OCI-M1 (cell line): ENCODE measurements at regions not wholly inside any gene's neighbourhood (a gene's known extent, or its start where the extent isn't known, plus 50 kb on each side); places are given as distances from the start of the nearest gene placed in this dataset.
"Not testable (repeated sequence)": the region's sequence is repeated elsewhere in the genome, so short reads cannot be mapped to it uniquely, and the experiment has no call there.

ENCODE experiments used
- DNase-seq: peaks from one replicate; lab custom pipeline; 2025; lab: John Stamatoyannopoulos, UW

DNA sequence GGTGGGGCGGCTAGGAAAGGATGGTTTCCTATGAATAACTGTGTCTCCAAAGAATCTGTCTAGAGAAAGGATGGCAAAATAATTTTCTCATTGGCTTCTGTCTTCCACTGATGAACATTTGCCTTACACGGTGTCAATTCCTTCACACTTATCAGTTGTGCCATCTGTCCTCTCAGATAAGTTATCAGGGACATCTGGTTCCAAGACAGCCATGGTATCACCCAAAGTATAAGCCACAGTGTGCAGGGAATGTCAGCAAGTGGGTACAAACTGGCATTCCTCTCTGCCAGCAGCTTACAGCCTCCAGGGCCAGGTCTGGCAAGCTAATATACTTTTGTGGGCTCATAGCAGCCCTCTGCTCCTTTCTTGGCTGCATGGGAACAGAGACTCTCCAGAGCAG is 1092.0 kb downstream of the EFNA5 start:
- no peak for DNase-seq

DNA sequence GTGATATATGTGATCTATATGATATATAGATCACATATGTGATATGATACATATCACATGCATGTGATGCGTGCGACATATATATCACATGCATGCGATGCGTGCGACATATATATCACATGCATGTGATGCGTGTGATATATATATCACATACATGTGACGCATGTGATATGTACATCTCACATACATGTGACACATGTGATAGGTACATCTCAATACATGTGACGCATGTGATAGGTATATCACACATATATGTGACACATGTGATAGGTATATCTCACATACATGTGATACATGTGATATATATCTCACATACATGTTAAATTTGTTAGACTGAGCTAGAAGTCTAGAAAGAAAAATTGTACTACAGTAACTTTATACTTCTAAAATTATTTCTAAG is 1095.9 kb downstream of the EFNA5 start:
- DNase-seq, result no peak

DNA sequence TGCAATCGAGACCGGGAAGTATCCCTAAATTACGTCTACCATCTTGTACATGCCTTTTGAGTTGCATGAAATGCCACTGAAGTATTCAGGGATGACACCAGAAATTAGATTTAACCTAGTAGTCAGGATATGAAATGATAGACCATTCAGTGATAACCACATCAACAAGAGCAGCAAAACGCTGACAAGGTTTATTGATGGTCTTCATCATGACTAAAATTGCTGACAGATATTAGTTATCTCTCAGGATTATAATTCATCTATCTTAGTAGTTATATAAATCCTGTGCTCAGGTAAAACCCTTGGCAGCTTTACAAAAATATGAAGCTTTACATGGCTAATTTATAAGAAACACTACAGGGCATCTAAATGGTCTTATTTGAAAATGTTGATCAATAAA is 1104.7 kb downstream of the EFNA5 start:
- DNase-seq, result no peak

DNA sequence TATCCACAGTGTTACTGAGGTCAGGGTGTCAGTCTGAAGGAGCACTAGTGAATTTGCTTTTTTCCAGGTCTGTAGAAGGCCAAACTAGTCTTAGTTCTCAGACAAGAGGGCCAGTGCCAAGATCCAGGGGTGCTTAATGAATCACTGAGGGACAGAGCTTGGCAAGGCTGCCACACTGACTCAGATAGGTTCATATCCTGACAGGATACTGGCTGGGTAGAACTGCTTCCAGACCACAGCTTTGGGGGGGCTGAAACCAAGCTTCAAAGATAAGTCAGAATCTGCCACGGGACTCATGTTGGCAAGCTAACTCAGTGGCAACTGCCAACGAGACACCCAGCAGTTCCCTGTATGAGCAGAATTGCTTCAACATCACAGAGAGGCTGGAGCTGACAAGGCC is 1125.4 kb downstream of the EFNA5 start:
- no peak for DNase-seq

DNA sequence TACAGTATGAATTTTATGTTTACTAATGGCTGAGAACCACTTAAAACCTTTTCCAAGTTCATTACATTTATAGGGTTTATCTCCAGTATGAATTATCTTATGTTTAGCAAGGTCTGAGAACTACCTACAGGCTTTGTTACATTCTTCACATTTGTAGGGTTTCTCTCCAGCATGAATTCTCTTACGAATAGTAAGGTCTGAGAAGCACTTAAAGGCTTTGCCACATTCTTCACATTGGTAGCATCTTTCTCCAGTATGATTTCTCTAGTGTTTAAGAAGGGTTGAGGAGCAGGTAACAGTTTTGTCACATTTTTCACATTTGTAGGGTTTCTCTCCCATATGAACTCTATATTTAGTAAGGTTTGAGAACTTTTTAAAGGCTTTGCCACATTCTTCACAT is 1127.4 kb downstream of the EFNA5 start:
- no peak for DNase-seq

DNA sequence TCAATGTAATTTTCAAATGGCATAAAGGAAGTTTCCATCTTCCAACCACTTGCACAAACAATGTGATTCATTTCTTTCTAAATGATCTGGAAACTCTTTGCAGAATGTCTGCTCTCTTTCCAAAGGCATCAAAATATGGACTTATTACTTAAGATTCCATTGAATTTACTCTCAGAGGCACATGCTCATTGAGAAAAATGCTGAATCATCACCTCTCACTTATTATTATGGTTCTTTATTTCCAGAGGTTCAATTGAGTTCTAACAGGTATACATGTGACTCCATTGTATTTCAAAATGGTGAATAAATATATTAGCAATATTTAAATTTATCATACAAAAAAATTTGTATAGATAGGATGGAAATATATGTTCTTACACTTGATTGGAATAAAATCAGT is 1140.6 kb downstream of the EFNA5 start:
- DNase-seq, result no peak

DNA sequence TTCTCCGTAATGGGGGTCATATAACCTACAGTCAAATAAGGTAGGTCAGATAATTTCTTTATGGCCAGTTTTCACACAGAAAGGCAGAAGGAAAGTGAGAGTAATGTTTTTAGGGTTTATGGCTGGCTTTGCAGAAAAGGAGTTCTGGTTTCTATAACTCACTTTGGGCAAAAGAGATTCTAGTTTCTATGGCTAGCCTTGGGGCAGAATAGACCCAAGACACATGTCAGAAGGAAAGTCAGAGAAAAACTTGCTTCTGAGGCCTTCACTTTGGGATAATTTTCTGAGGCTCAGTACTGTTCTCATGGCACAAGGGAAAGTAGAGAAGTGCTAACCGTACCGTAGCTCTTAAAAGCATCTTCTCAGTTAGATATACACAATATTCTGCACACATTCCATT is 1145.3 kb downstream of the EFNA5 start:
- DNase-seq, result no peak

DNA sequence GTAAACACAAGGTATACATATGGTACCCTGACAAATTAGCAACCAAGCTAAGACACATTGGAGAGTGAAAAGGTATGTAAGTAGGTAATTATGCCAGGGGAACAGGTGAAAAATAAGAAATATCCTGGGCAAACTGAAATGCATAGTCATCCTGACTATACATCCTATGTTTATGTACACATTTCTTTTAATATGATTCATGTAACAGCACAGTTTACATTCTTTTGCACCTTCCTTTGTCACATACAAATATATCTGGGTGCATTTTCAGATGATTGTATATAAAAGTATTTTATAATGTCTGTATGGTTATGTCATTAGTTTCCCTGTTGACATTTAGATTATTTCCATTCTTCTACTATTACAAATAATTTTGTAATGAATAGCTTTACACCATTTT is 1146.9 kb downstream of the EFNA5 start:
- DNase-seq, result no peak

DNA sequence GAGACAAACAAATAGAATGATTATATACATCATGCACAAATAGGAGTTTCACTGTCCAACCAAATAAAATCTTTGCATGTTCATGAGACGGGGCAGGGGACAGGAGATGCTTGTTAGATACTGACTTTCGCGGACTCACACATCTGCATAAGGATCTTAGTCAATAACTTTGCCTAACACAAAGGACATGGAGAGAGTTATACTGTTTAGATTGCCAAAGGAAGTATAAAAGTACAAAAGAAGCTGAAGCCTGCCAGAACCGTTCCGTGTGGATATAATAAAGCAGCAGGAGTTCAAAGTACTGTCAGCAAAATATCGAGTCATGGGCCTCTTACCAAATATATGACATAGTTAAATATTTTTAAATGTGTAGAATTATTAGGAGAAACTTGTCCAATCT is 1148.4 kb downstream of the EFNA5 start:
- no peak for DNase-seq

DNA sequence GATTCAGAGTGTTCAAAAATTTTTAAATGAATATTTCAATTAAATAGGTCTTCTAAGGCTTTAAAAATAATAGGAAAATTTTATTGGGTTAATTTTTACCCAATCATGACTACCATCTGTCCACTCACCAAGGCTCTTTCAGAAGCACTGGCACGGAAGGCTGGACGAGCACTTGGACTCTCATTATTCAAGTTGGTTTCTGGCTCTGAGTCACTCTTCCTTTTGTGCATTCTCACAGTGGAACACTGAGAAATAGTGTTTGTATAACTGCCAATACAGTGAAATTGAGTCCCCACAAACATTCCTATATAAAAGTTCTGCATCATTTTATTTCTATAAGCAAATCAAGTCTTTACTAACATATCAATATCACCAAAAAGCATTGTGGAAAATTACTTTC is 1149.0 kb downstream of the EFNA5 start:
- DNase-seq, result no peak

DNA sequence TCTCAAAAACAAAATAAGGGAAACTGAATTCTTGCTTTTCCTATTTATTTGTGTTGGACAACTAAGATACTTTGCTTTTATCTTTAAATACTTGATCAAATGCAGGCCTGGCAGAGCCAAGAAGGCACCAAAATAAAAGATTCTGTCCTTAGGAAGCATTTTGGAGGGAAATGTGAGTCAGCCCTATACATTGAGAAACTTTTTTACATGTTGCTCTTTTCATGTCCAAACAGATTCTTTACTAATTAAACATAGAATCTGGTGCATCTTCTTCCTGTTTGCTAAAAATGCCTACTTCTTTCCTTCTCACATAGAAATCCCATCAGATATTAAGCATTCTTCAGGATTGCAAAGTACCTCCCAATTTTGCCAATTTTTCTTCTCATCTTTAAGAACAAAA is 1160.4 kb downstream of the EFNA5 start:
- DNase-seq, result no peak

DNA sequence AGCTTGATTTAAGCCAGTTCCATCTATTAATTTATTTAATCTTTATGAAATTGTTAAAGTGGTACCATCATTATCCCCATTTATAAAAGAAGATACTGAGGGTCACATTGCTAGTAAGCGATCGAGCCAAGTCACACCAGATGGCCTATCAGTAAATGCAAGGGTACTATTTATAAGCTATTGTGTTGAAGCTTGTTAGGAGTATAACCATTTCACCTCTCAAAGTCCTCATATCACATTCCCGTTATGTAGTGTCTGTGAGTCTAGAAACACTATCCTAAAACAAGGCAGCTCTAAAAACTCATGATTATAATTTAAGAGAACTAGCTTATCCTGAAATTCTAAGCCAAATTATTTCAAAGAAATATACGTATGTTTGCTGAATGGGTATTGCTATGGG is 1161.8 kb downstream of the EFNA5 start:
- DNase-seq, result no peak

DNA sequence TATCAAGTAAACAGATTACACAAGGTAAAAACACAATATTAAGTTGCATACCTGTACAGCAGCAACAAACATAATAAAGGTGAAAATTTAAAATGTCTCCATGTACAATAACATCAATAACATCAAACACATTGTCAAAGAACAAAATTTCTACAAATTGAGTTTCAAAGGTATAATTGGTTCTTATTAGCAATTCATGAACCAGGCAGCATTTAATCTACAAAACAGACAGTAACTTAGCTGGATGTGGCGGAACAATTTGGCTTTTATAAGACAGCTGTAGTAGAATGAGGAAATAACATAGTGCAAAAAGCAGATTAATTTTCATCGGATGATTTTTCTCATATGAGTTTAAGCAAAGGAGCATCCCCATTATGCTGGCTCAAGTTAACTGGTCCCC is 1176.8 kb downstream of the EFNA5 start:
- no peak for DNase-seq

DNA sequence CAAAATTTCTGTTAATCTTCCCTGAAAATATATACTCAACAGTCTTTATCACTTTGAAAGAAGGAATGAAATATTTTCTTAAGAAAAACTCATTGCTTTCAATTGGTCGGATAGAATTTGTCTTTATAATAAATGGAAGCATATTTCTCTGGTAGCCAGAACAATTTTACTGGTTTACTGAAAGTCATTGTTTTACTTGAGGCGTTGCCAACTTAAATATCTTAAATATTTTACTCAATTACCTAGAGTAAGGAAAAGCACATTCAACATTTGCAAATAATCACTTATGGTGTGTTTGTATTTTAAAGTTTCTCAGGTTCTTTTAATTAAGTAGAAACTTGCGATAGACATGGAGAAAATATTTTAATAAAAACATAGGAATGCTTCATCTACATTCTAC is 1181.7 kb downstream of the EFNA5 start:
- DNase-seq, result no peak

DNA sequence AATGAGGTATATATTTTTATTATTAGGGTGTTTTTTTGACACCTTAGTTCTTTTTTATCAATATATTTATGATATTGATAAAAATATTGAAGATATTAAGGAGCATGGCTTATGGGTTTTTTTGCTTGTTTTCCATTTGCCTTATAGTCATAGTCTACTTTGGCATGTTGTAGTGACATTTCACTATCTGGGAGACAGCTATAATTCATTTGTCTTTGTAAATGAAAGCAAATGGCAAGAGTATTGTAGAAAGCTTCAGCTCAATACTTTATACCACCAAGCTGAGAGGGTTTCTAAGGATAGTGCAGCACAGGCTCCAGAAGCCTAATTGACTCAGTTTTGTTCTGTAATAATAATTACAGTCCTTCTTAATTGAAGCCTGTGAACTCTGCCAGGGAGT is 1182.3 kb downstream of the EFNA5 start:
- DNase-seq, result no peak

DNA sequence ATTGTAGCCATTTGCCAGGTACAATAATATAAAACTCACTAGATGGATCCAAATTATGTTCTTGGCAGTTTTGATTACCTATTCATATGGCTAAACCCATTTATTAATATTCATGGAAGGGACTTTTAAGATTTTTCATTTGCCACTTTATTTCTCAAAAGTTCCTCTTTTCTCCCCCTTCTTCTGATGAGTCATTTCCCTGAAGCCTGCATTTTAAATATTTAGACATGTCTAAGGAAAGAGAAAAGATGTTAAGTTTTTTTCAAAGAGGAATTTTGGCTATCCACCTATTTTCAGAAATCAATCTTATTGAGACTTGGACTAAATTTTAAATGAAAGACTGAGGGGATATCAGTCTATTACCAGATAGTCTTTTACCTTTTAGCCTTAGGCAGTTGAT is 1189.4 kb downstream of the EFNA5 start:
- peak; percentile 53 for DNase-seq

DNA sequence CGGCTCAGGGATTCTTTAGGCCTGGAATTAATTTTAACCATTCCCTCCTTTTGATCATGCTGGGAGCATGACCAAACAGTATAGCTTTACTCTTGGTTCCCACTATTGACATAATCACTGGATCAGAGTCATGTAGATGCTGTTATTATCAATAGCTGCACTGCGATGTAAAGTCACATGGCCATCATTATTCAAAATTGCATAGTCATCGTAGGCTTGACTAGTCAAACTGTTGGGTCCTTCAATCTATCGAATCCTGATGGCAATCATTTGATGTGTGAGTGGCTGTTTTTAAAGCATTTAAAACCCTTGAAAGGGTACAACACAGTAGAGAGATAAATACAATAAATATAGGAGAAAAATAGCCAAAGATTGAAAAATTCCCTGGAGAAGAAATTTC is 1194.1 kb downstream of the EFNA5 start:
- no peak for DNase-seq

DNA sequence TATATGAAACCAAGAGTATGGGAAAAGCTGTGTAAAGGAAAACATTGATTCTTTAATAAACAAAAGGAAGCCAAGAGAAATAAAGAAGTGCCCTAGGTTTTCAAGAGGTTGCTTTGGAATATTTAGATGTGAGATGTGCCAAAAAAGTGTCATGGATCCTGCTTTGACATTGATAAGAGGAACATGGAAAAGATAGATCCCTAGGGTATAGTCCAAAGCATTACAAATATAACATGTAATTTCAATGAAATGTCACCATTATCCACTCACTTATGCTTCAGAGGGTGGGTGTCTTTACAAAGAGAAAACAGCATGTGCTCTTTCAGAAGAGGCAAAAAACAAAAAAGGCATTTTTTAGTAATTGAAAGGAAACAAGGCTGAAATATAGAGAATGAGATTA is 1196.7 kb downstream of the EFNA5 start:
- no peak for DNase-seq

DNA sequence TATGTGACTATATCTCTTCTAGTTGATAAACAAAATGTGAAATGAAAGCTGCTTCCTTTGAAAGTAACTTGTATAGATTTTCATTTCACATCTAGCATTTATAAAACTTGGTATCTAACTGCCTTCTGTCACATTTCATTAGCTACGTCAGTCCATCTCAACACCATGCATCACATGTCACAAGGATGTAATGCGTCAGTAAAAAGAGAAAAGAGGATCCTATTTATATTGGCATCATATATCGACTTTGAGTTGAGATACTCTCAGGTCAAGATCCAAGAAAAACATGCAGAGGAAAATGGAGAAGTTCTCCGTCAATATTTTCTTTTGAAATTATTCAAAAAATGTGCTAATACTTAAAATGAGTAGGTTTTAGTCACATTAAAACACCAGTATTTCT is 1211.2 kb downstream of the EFNA5 start:
- DNase-seq, result no peak

DNA sequence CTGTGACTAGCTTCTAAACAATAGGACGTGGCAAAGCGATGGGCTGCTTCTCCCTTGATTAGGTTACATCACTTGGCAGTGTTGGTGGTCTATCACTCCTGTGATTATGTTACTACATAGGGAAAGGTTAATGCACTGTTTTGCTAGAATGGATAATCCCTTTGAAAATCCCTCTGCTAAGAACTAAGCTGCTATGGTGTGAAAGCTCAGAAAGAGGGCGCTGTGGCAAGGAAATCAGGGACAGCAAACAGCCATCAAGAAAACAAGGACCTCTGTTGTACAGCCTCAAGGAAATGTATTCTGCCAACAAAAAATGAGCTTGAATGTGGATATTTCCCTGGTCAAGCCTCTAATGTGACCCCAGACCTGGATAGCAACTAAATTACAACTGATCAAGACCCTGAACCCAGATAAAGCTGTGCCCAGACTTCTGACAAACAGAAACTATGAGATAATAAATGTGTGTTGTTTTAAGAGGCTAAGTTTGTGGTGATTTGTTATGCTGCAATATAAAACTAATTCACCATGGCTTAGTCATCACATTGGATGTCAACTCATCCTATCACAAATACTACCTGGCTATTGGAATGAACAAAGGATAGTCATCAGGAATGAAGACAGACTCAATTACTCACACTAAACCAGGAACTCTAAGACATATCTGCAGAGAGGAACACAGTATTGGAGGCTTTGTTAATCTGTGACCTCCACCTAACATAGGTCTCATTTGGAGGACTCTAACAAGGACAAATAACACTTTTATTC is 1215.9 kb downstream of the EFNA5 start:
- peak; percentile 61 for DNase-seq

DNA sequence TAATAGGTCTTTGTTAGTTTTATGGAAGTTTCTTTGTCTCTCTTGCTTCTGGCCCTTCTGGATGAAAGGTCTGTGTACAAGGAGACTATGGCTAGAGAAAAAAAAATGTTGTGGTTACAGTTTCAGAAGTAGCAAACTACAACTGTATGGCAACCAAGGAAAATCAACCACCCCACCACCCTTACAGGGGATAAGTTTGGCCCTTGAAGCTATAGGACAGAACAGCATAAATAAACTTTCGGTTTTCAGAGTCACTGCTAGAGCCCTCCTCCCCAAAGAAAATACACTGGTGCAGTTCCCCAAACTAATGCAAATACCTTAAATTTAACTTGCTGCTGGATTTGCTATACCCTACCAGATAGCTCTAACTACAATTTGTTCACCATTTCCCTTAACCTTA is 1216.7 kb downstream of the EFNA5 start:
- no peak for DNase-seq

DNA sequence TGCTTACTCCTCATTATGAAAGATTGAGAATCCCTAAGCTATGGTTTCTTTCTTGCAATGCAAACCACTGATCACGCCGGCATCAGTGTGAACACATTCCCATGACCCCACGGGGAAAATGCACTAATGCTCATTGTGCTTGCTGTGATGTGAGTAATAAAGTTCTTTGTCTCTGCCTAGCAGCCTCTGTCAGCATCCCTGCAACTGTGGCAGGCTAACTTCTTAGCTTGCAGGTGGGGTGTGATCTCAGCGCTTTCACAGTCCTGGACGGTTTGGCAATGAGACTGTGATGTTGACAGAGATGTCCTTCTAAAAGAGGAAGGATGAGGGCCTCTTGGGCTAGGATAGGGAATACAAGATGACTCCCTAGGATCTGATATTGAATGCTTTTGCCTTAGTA is 1218.7 kb downstream of the EFNA5 start:
- DNase-seq, result no peak

DNA sequence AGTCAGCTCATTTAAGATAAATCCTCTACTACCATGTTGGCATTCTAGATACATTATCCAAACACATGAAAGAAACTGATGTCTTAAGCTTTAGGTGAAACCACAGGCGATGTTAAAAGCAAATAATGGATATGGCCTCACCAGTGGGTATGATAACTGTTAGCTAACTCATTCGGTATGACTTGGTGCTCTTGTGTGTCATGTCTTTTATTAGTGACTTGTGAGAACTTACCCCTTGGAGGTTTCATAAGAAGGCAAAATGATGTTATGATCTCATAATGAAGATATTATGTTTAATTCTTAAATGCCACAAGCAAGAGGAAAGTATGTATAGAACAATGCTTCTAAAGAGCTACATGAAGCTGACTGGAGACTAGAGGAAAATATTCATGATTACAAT is 1227.0 kb downstream of the EFNA5 start:
- DNase-seq, result no peak

DNA sequence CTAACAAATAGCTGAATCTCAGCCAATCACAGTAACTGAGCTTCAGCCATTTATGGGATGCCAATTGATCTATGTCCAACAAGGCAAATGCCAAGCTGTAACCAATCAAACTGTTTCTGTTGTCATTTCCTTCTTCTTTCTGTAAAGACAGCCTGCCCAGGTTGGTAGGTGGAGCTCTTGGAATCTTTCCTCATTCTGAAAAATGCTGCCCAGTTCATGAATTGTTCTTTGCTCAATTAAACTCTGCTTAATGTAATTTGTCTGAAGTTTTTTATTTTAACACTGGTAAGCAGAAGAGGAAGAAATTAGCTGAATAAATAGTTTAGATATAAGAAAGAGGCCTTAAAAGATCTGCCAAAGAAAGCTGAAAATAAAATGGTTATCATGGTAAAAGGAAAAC is 1235.6 kb downstream of the EFNA5 start:
- no peak for DNase-seq

DNA sequence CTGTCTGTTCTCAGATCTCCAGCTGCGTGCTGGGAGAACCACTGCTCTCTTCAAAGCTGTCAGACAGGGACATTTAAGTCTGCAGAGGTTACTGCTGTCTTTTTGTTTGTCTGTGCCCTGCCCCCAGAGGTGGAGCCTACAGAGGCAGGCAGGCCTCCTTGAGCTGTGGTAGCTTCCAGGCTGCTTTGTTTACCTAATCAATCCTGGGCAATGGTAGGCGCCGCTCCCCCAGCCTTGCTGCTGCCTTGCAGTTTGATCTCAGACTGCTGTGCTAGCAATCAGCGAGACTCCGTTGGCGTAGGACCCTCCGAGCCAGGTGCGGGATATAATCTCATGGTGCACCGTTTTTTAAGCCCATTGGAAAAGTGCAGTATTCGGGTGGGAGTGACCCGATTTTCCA is 1240.0 kb downstream of the EFNA5 start:
- not testable (repeated sequence) for DNase-seq
